ENCODE measurements at regions not wholly inside any gene's neighbourhood (a gene's known extent, or its start where the extent isn't known, plus 50 kb on each side); places are given as distances from the start of the nearest gene placed in this dataset.

DNA sequence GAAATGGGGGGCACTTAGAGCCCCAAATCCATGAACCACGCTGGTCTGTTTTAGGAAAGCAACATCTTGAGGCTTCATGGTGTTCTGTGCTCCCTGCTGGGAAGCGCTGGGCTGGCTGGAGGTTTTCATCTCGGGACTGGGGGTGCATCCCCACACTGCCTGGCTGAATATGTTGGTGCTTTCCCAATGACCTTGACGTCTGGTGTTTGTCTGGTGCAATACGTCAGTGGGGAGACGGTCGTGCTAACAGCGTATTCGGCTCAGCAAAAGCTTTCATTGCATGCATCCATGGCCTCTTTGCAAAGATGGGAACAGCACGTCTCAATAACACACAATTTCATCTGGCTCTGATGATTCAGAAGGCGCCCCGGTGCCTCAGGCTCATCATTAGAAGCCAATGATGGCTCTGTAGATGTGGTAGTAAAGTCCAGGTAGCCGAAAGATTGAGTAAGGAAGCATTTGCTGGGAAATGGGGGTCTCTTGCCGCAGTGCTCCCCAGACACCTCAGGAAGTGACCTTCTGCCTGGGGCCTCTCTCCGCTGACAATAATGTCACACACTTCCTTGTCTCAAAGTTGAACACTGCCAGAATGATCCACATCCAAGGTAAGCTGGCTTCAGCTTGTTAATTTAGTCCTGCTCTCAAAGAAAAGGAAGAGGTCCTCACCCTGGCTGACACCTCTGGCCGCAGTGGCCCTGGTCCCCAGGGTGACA, 97.7 kb downstream of the ING1 start:
- no peak overlapping the region for H3K27ac ChIP-seq
- H3K4me1 ChIP-seq, result peaks cover 0 to 11% (median 11%) of the 10 kb centered on the region in 4 donors
- H3K4me3 ChIP-seq, result no peak overlapping the region
- WGBS, 2 donors, result 81 to 82% methylated on average over 7 to 16 of the region's 16 CpGs
- H3K27me3 ChIP-seq, result peaks cover 0 to 5% (median 0%) of the 10 kb centered on the region in 4 donors
- H3K9me3 ChIP-seq, result no peaks in the 10 kb centered on the region
- ATAC-seq (ENCODE audit: low FRiP score in 2 of 2) (no peak), DNase-seq (no peak)
- TF ChIP-seq POLR2A (IDR thresholded peaks at IDR 0.05) (no peak), CTCF (IDR thresholded peaks at IDR 0.05) (no peak), EP300 (IDR thresholded peaks at IDR 0.05) (no peak), POLR2AphosphoS5 (IDR thresholded peaks at IDR 0.05) (no peak)
- H3K36me3 ChIP-seq, result no peaks in the 10 kb centered on the region

DNA sequence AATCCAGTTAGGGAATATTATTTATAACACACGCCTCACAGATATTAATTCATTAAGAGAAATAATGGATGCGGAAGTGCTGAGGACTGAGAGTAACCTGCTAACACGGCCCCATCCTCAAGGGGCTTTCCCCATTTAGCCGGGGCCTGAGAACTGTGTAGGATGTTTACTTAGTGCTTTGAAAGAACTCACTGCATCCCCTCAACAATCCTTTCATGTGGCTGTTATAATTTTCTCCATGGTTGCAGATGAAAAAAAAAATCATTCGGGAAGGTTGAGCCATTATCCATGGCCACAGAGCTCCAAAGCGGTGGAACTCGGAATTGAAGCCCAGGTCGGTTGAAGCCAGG, 98.2 kb downstream of the ING1 start:
- Histone ChIP-seq H3K9me3 (no peaks in the 10 kb centered on the region), H3K4me3 (peak overlapping the region in 1 of 4 donors; percentile 39), H3K27ac (no peak overlapping the region), H3K27me3 (peaks cover 0 to 5% (median 0%) of the 10 kb centered on the region in 4 donors), H3K4me1 (peaks cover 0 to 11% (median 11%) of the 10 kb centered on the region in 4 donors), H3K36me3 (no peaks in the 10 kb centered on the region)
- 39 to 54% methylated on average over 8 of the region's 8 CpGs for WGBS, 2 donors
- TF ChIP-seq CTCF (IDR thresholded peaks at IDR 0.05), result no peak
- TF ChIP-seq POLR2AphosphoS5 (IDR thresholded peaks at IDR 0.05), result no peak
- TF ChIP-seq POLR2A (IDR thresholded peaks at IDR 0.05), result no peak
- no peak for TF ChIP-seq EP300 (IDR thresholded peaks at IDR 0.05)
- ATAC-seq (ENCODE audit: low FRiP score in 2 of 2) (no peak), DNase-seq (no peak)

DNA sequence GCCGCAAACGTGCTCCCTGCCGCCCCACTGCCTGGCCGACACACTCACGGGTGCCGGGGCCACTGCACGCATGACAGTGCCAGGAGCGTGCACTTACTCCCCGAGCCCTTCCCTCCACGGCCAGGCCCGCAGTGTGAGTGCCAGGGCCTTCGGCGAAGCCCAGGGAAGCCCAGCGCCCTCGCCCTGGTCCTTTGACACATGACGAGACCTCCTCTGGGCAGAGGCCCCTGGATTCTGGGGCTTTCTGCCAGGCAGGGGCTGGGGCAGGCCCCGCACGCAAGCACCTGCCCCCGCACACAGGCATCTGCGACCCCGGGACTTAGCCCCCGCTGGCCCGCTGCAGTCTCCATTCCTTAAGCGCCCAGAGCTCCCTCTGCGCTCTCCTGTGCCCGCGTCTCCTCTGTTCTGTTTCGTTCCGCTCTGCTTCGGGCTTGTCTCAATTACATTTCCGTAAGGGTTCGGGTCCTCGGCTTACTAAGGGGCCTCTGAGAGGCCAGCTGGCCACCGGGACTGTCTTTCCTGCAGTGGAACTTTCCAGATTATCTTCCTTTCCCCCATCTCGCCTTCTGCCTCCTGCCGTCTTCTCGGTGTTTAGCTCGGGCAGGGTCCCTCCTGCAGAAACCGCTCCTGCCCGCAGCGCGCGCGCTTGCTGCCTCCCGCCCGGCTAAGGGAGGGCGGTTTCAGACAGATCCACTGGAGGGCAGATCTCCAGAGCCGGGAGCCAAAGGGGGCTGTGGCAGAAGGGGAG, 98.8 kb downstream of the ING1 start:
- peak overlapping the region in 3 of 4 donors; percentile 8 to 39 (median 36) for H3K4me3 ChIP-seq
- WGBS, 2 donors, result 30 to 44% methylated on average over 39 to 47 of the region's 48 CpGs
- peak; percentile 37 to 56 for ATAC-seq (ENCODE audit: low FRiP score in 2 of 2)

DNA sequence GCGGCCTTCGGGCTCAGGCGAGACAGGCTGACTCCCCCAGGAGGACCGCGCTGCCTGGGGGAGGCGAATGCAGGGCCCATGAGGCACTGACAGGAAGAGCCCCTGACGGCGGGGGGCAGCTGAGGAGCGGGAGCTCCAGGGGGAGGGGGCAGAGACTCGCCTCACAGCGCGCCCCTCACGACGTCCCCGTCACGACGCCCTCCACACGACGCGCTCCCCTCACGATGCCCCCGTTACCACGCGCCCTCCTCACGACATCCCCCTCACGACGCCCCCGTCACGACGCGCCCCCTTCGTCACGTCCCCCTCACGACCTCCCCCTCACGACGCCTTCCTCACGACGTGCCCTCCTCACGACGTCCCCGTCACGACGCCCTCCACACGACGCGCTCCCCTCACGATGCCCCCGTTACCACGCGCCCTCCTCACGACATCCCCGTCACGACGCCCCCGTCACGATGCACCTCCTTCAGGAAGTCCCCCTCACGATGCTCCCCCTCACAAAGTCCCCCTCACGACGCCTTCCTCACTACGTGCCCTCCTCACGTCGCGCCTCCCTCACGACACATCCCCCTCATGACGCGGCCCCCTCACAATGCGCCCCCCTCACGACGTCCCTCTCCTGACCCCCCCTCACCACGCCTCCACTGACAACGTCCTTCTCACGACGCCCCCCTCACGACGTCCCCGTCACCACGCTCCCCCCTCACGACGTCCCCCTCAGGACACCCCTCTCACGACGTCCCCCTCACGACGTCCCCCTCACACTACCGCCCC, 99.6 kb downstream of the ING1 start:
- H3K36me3 ChIP-seq, result no peaks in the 10 kb centered on the region
- ATAC-seq (ENCODE audit: low FRiP score in 2 of 2) (no peak), DNase-seq (peak in 1 of 2 donors; percentile 66)
- WGBS, 2 donors, result 71 to 80% methylated on average over 74 to 78 of the region's 84 CpGs
- no peak overlapping the region for H3K27ac ChIP-seq
- peaks cover 0 to 5% (median 0%) of the 10 kb centered on the region in 4 donors for H3K27me3 ChIP-seq
- H3K4me1 ChIP-seq, result peaks cover 0 to 11% (median 11%) of the 10 kb centered on the region in 4 donors
- H3K9me3 ChIP-seq, result no peaks in the 10 kb centered on the region
- no peak for TF ChIP-seq EP300 (IDR thresholded peaks at IDR 0.05)
- TF ChIP-seq POLR2A (IDR thresholded peaks at IDR 0.05), result no peak
- TF ChIP-seq CTCF (IDR thresholded peaks at IDR 0.05), result no peak
- no peak for TF ChIP-seq POLR2AphosphoS5 (IDR thresholded peaks at IDR 0.05)
- H3K4me3 ChIP-seq, result peak overlapping the region in 2 of 4 donors; percentile 36 to 39

More for the DNA sequence above, 98.8 kb downstream of the ING1 start:
- Histone ChIP-seq H3K9me3 (no peaks in the 10 kb centered on the region), H3K27me3 (peaks cover 0 to 5% (median 0%) of the 10 kb centered on the region in 4 donors), H3K36me3 (no peaks in the 10 kb centered on the region), H3K4me1 (peaks cover 0 to 11% (median 11%) of the 10 kb centered on the region in 4 donors), H3K27ac (no peak overlapping the region)
- peak in 1 of 2 donors; percentile 80 for DNase-seq
- TF ChIP-seq EP300 (IDR thresholded peaks at IDR 0.05) (no peak), CTCF (IDR thresholded peaks at IDR 0.05) (no peak), POLR2A (IDR thresholded peaks at IDR 0.05) (no peak), POLR2AphosphoS5 (IDR thresholded peaks at IDR 0.05) (no peak)

Measured in upper lobe of left lung (tissue), 6 donors.